AG10803 (cell line): ENCODE measurements at regions not wholly inside any gene's neighbourhood (a gene's known extent, or its start where the extent isn't known, plus 50 kb on each side); places are given as distances from the start of the nearest gene placed in this dataset.

ENCODE experiments used
- DNase-seq: peaks from one replicate; pipeline ENCODE4 v3.0.0; 2010; ENCODE audit warnings: low read depth
- H3K4me3 ChIP-seq: 2 replicates; pipeline ENCODE4 v1.5.1; 2011; ENCODE audit warnings: mild to moderate bottlenecking, low read length, control low read depth
- CTCF ChIP-seq: conservative IDR thresholded peaks from 2 replicates; pipeline ENCODE4 v1.5.1; 2011; ENCODE audit warnings: mild to moderate bottlenecking, low read length, control low read depth, inconsistent platforms

GRCh38 chr4:24103434-24104157 is 213.7 kb upstream of the PPARGC1A start:
- DNase-seq = no peak
- no peak for TF ChIP-seq CTCF
- H3K4me3 ChIP-seq = no peak overlapping the region

- TF ChIP-seq CTCF = no peak
- no peak overlapping the region for H3K4me3 ChIP-seq
- no peak for DNase-seq
Measured at GRCh38 chr4:24102621-24103020, 212.8 kb upstream of the PPARGC1A start.

GRCh38 chr4:24096603-24097002 is 206.8 kb upstream of the PPARGC1A start:
- no peak for DNase-seq
- H3K4me3 ChIP-seq = no peak overlapping the region
- TF ChIP-seq CTCF = no peak

GRCh38 chr4:24094726-24095125 is 204.9 kb upstream of the PPARGC1A start:
- no peak overlapping the region for H3K4me3 ChIP-seq
- no peak for DNase-seq
- TF ChIP-seq CTCF = no peak

GRCh38 chr4:24093446-24093845 is 203.6 kb upstream of the PPARGC1A start:
- DNase-seq = no peak
- H3K4me3 ChIP-seq = no peak overlapping the region
- TF ChIP-seq CTCF = no peak

GRCh38 chr4:24091639-24092233 is 201.9 kb upstream of the PPARGC1A start:
- no peak overlapping the region for H3K4me3 ChIP-seq
- DNase-seq = no peak
- TF ChIP-seq CTCF = no peak
